IMR-90 (cell line): ENCODE measurements at regions not wholly inside any gene's neighbourhood (a gene's known extent, or its start where the extent isn't known, plus 50 kb on each side); places are given as distances from the start of the nearest gene placed in this dataset.
A peak's percentile ranks its signal among the peaks of the same experiment; 100 is the strongest.

Experiments used
- ATAC-seq: fragments of 200-7000 bp; cut with Tn5 transposase; 2 replicates; pipeline ENCODE4 v1.9.1; 2020; ENCODE audit warnings: low read depth, mild to moderate bottlenecking, moderate library complexity
- BruUV-seq: library from RNA; stranded (reverse); fragments of 400-500 nt; replicated peaks from 2 replicates; lab custom pipeline; 2021; lab: Mats Ljungman, UMichigan
- CTCF ChIA-PET: fragments of 300-600 bp; formaldehyde crosslinking; extraction: SDS; loops from one replicate; lab custom pipeline; 2021; ENCODE audit warnings: antibody characterized with exemption; lab: Yijun Ruan, JAX
- POLR2A ChIA-PET: fragments of 300-600 bp; sonication (Branson Sonifier 250); formaldehyde crosslinking; loops from one replicate; lab custom pipeline; 2022; ENCODE audit warnings: antibody characterized with exemption; ENCODE audit not compliant: unreplicated experiment; lab: Charles Lee
- DNase-seq: peaks from one replicate; pipeline ENCODE4 v3.0.0; 2013
- H2AFZ ChIP-seq: replicated peaks from 2 replicates; pipeline ENCODE3; 2013; ENCODE audit warnings: low read length, mild to moderate bottlenecking; ENCODE audit not compliant: poor library complexity
- H2AK5ac ChIP-seq: 2 replicates; pipeline ENCODE4 v1.6.1; 2013; ENCODE audit warnings: low read depth, low read length, inconsistent platforms
- H2AK9ac ChIP-seq: replicated peaks from 2 replicates; pipeline ENCODE3; 2013; ENCODE audit warnings: mild to moderate bottlenecking, low read depth, low read length, moderate library complexity; ENCODE audit not compliant: poor library complexity
- H2BK120ac ChIP-seq: 2 replicates; pipeline ENCODE4 v1.6.1; 2013; ENCODE audit warnings: low read depth, low read length, inconsistent platforms
- H2BK15ac ChIP-seq: 3 replicates; pipeline ENCODE4 v1.6.1; 2013; ENCODE audit warnings: low read depth, low read length, inconsistent platforms
- H2BK20ac ChIP-seq: 2 replicates; pipeline ENCODE4 v1.6.1; 2013; ENCODE audit warnings: low read depth, mild to moderate bottlenecking, inconsistent platforms, low read length, moderate library complexity
- H2BK5ac ChIP-seq: 2 replicates; pipeline ENCODE4 v1.6.1; 2013; ENCODE audit warnings: mild to moderate bottlenecking, low read depth, low read length, inconsistent platforms; ENCODE audit not compliant: poor library complexity, severe bottlenecking
- H3K14ac ChIP-seq: replicated peaks from 2 replicates; pipeline ENCODE4 v1.6.1; 2013; ENCODE audit warnings: low read depth, low read length, inconsistent platforms
- H3K18ac ChIP-seq: 2 replicates; pipeline ENCODE4 v1.6.1; 2013; ENCODE audit warnings: low read depth, low read length, control low read depth
- H3K23ac ChIP-seq: 2 replicates; pipeline ENCODE4 v1.6.1; 2013; ENCODE audit warnings: low read depth, low read length, inconsistent platforms
- H3K27ac ChIP-seq: 2 replicates; pipeline ENCODE4 v1.5.1; 2013; ENCODE audit warnings: mild to moderate bottlenecking, control low read depth, low read length; ENCODE audit not compliant: insufficient read depth
- H3K27me3 ChIP-seq: 2 replicates; pipeline ENCODE4 v1.6.1; 2013; ENCODE audit warnings: low read length; ENCODE audit not compliant: control insufficient read depth, insufficient read depth
- H3K36me3 ChIP-seq: 2 replicates; pipeline ENCODE4 v1.6.1; 2013; ENCODE audit warnings: low read length, mixed read lengths; ENCODE audit not compliant: control insufficient read depth, insufficient read depth
- H3K4ac ChIP-seq: 2 replicates; pipeline ENCODE4 v1.6.1; 2013; ENCODE audit warnings: low read depth, low read length, inconsistent platforms
- H3K4me1 ChIP-seq: 2 replicates; pipeline ENCODE4 v1.6.1; 2013; ENCODE audit warnings: low read length, mixed read lengths; ENCODE audit not compliant: control insufficient read depth, insufficient read depth
- H3K4me2 ChIP-seq: 2 replicates; pipeline ENCODE4 v1.6.1; 2013; ENCODE audit warnings: low read depth, mild to moderate bottlenecking, control low read depth, low read length, moderate library complexity
- H3K4me3 ChIP-seq: 2 replicates; pipeline ENCODE4 v1.5.1; 2013; ENCODE audit warnings: low read depth, mild to moderate bottlenecking, control low read depth, low read length, moderate library complexity; ENCODE audit not compliant: insufficient read depth
- H3K56ac ChIP-seq: 2 replicates; pipeline ENCODE4 v1.6.1; 2013; ENCODE audit warnings: low read length, inconsistent platforms; ENCODE audit not compliant: insufficient read depth; ENCODE audit errors: extremely low read depth
- H3K79me1 ChIP-seq, 2 experiments: 2 replicates each; pipeline ENCODE4 v1.6.1; 2013; ENCODE audit warnings: low read length in 2 of 2, inconsistent platforms in 1 of 2, low read depth in 1 of 2
- H3K9ac ChIP-seq: 2 replicates; pipeline ENCODE4 v1.6.1; 2013; ENCODE audit warnings: low read depth, low read length, control low read depth
- H3K9me1 ChIP-seq: 2 replicates; pipeline ENCODE4 v1.6.1; 2013; ENCODE audit warnings: low read length, inconsistent platforms; ENCODE audit not compliant: insufficient read depth
- H3K9me3 ChIP-seq: 2 replicates; pipeline ENCODE4 v1.6.1; 2013; ENCODE audit warnings: low read length; ENCODE audit not compliant: control insufficient read depth, insufficient read depth
- H4K20me1 ChIP-seq: 2 replicates; pipeline ENCODE4 v1.6.1; 2013; ENCODE audit warnings: low read length, inconsistent platforms; ENCODE audit not compliant: insufficient read depth
- H4K5ac ChIP-seq: 2 replicates; pipeline ENCODE4 v1.6.1; 2013; ENCODE audit warnings: mild to moderate bottlenecking, low read depth, low read length, control low read depth
- H4K8ac ChIP-seq, 2 experiments: 2 replicates each; pipeline ENCODE4 v1.6.1; 2013; ENCODE audit warnings: low read depth in 2 of 2, low read length in 2 of 2, control low read depth in 1 of 2, inconsistent platforms in 1 of 2
- H4K91ac ChIP-seq: 2 replicates; pipeline ENCODE4 v1.6.1; 2013; ENCODE audit warnings: low read depth, low read length, inconsistent platforms; ENCODE audit not compliant: insufficient read depth
- MAFK ChIP-seq: IDR thresholded peaks from 2 replicates; pipeline ENCODE4 v1.6.1; 2012; ENCODE audit warnings: low read depth, low read length, improper control_type of control experiment
- POLR2A ChIP-seq: IDR thresholded peaks from 2 replicates; pipeline ENCODE4 v1.6.1; 2012; ENCODE audit warnings: mild to moderate bottlenecking, low read depth, low read length
- WGBS, 2 experiments: methylation state at CpG; one replicate each; pipeline versions ENCODE4 v1.1.5 to v1.1.7; 2013; ENCODE audit warnings: missing lambda C conversion rate in 2 of 2; ENCODE audit not compliant: insufficient read length in 1 of 2; ENCODE audit errors: extremely low coverage in 2 of 2; 5-methylcytosine and 5-hydroxymethylcytosine counted together
- dilution Hi-C: fragments of 300-500 bp; cut with HindIII; formaldehyde crosslinking; loops from one replicate; pipeline ENCODE4 v1.14.3; 2018; ENCODE audit warnings: low sequenced_read_pairs; ENCODE audit not compliant: unreplicated experiment
- in situ Hi-C: fragments of 300-500 bp; cut with MboI; formaldehyde crosslinking; loops from 3 replicates; pipeline ENCODE4 v1.14.3; 2019; ENCODE audit warnings: low sequenced_read_pairs, inconsistent platforms, mixed read lengths
- intact Hi-C: fragments of 100-400 bp; cut with micrococcal nuclease; formaldehyde crosslinking; loops from 2 replicates; pipeline ENCODE4 v1.10.0; 2022

DNA sequence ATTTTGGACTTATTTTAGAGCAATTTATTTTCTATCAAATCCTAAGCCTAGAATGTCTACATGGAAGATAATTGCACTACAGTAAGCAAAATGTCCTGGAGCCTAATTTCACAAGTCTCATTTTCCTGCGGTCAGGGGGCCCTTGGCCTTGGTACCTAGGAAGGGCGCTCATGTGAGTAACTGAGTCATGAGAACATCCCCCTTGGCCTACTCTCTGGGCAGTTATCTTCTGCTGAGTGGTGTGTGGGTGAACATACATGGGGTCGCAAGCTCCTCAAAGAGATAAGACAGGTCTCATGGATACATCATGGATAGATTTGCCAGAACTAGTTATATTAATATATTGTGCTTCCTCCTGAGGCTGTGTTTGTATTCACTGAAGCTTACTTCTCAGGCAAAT, 211.2 kb upstream of the MARCKS start:
- dilution Hi-C loops (no loop called here), intact Hi-C loops (loop anchor here (2.0 kb wide), 1 partner anchor 211 kb away; the partner anchor contains the start of gene MARCKS), in situ Hi-C loops (no loop called here)
- H3K4me1 ChIP-seq = peaks cover 6% of the 10 kb centered on the region
- peak overlapping the region; percentile 33 for H2BK5ac ChIP-seq
- H4K8ac ChIP-seq = no peak overlapping the region
- no TSS peak for BruUV-seq
- no peak overlapping the region for H3K56ac ChIP-seq
- CTCF ChIA-PET = no interaction called here
- H3K79me1 ChIP-seq = no peaks in the 10 kb centered on the region
- H3K27ac ChIP-seq = peak overlapping the region; percentile 57; the same call in 1 of the 2 replicates
- H3K14ac ChIP-seq = 0 out of 2 replicates have a peak overlapping the region, but pooled peaks have one; percentile 15
- H3K9ac ChIP-seq = no peak overlapping the region
- no peak overlapping the region for H3K23ac ChIP-seq
- H3K36me3 ChIP-seq = no peaks in the 10 kb centered on the region
- no peak overlapping the region for H2AK9ac ChIP-seq
- H3K9me1 ChIP-seq = peaks cover 4% of the 10 kb centered on the region
- H3K4ac ChIP-seq = peak overlapping the region; percentile 66
- WGBS, 2 experiments = no CpG with 5 or more reads among the region's 3 CpGs
- POLR2A ChIA-PET = no interaction called here
- peak overlapping the region; percentile 43 for H2BK120ac ChIP-seq
- H2AK5ac ChIP-seq = peak overlapping the region; percentile 80; the same call in 1 of the 2 replicates
- DNase-seq (no peak), ATAC-seq (no peak)
- H4K91ac ChIP-seq = peak overlapping the region; percentile 57; the same call in 1 of the 2 replicates
- peak overlapping the region; percentile 43; the same call in 1 of the 3 replicates for H2BK15ac ChIP-seq
- H3K18ac ChIP-seq = peak overlapping the region; percentile 40
- no peak overlapping the region for H2AFZ ChIP-seq
- H4K5ac ChIP-seq = 0 out of 2 replicates have a peak overlapping the region, but pooled peaks have one; percentile 11
- H3K9me3 ChIP-seq = no peaks in the 10 kb centered on the region
- H3K27me3 ChIP-seq = no peaks in the 10 kb centered on the region; the same call in 1 of the 2 replicates
- peaks cover 4% of the 10 kb centered on the region; the same call in 1 of the 2 replicates for H4K20me1 ChIP-seq
- no peak overlapping the region for H3K4me2 ChIP-seq
- TF ChIP-seq MAFK (0 out of 2 replicates have a peak, but pooled peaks have one; percentile 30), POLR2A (no peak)
- peak overlapping the region; percentile 80 for H2BK20ac ChIP-seq
- H3K4me3 ChIP-seq = no peak overlapping the region
